ENCODE measurements at regions not wholly inside any gene's neighbourhood (a gene's known extent, or its start where the extent isn't known, plus 50 kb on each side); places are given as distances from the start of the nearest gene placed in this dataset.
A peak's percentile ranks its signal among the peaks of the same experiment; 100 is the strongest.

DNA sequence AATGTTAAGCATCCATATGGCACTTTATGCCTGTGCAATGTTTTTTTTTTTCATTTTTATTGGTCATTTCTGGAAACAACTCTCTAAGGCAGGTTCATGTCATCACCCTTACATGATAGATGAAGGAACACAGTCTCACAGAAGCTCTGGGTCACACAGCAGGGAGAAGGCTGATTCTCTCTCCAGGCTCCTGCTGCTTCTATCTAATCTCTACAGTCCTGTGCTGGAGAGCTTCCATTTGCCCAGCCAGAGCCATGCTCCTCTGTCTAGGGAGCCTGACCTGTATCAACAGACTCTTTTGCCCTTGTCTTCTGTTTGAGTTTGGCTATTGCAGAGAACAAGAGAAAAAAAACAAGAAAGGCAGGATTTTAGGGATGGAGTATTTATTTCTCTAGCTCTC, 584.8 kb downstream of the MBD2 start:
- no peak for DNase-seq

DNA sequence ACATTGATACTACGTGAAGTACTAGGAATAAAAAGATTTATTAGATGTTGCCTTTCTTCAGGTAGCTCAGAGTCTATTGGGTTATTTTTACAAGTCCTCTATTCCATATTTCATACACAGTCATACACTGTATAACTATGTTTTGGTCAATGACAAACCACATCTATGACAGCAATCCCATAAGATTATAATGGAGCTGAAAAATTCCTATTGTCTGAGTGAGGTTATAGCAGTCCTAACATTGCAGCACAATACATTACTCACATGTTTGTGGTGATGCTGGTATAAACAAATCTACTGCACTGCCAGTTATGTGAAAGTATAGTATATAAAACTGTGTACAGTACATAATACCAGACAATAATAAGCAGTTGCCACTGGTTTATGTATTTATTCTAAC, 595.1 kb downstream of the MBD2 start:
- peak; percentile 23 for DNase-seq

DNA sequence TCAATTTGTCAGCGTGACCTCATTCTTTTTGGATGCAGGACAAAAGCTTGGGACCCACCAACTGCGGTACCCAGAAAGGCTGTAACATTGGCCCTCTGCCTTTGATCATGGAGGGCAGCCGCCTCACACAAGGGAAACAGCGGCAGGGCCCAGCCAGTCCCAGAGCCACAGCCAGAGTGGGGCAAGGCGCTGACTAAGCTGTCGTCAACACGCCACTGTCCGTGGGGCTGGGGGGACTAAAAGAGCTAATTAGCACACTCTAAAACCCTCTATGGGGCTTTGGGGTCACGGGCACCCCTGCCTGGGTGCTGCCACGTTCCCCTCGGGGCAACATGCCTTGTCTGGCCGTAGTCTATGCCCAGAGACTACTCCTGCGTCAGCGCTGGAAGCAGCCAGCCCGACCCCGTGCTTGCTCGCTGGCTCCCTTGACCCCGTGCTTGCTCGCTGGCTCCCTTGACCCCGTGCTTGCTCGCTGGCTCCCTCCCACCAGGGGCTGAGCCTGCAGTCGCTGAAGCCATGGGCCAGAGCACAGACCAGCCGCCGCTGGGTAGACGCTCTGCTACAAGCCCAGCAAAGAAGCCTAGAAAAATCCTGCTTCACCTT, 598.4 kb downstream of the MBD2 start:
- DNase-seq = no peak

DNA sequence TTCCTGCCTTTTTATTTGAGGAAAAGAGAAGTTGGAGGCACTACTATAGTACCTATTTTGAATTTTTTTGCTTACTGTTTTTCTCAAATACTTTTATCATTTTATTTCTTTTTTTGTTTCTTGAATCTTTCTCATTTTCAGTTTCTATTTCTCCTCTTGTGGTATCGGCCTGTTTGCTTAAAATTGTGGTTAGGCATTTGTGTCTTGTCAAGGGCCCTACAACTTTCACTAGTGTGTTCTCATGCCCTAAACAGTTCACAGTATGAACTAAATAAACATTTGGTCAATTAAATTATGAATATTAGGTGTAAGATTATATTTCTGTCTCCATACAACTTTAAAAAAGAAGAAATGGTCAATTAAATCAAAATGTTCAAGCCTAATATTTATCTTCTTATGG, 613.5 kb downstream of the MBD2 start:
- no peak for DNase-seq

DNA sequence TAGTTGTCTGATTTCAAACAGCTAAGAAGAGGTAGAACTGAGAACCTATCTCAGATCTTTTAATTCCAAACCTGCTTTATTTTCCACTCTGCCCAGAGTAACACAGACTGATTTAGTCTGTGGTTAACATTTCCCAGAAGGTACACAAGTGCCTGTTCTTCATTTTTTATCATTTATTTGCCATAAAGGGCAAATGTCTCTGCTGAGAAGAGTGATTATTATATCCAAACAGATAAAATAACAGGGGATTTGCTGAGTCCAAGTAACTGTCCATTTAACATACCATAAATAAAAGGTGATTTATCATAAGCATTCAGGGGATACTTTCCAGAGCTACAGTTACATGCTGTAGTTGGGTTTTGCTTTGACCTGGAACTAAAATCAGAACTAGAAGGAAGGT, 617.7 kb downstream of the MBD2 start:
- no peak for DNase-seq

DNA sequence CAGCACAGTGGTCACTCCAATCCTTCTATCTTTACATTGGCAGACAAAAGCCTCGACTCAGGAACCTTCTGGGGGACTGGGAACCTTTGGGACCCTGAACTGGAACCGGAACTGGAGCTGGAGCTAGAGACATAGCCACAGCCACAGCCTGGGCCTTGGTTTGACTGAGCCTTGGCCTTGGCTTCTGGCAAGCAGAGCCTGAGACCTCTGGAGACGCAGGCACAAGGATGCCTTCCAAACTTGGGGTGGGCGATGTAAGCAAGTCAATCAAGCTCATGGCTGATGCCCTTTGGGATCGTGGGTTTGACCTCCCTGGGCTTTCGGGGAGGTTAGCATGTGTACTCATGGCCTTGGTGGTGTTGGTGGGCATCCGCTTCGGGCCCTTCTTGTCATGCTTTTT, 619.3 kb downstream of the MBD2 start:
- DNase-seq = no peak

DNA sequence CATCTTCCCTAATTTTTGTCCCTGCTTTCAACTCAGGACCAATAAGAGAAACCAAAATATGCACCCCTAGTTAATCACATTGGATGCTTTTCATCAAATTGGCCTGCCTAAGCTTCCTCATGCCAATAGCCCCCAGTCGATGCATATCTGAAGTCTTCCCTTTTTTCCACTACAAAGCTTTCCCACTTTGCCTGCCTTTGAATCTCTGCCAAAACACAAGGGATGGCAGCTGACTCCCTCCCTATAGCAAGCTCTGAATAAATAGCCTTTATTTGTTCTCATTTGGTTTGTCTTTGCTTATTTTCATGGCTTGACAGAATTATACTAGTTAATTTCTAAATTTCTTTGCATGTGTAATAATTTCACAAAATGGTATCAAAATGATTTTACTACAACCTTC, 621.2 kb downstream of the MBD2 start:
- DNase-seq = no peak

DNA sequence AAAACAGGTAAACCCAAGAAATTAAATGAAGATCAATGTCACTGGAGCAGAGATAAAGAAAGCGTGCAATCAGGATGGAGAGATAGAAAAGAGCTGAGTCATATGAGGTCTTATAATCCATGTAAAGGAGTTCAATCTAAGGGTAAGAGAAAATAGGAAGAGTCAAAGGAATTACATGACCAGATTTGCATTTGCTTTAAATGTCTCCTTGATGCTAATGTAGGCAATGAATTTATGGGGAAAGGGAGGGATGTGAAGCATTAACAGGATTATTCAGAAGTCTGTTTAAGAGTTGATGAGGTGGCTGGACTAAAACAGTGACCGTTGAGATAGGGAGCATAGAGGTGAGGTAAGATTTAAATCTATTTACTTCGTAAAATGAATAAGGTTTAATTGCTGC, 623.1 kb downstream of the MBD2 start:
- DNase-seq = no peak

GRCh38 chr18:53586923-53587322, 637.5 kb downstream of the MBD2 start:
- DNase-seq = no peak

All from fibroblast of skin of back (primary cell).